ELR (cell line): ENCODE measurements at regions not wholly inside any gene's neighbourhood (a gene's known extent, or its start where the extent isn't known, plus 50 kb on each side); places are given as distances from the start of the nearest gene placed in this dataset.
A peak's percentile ranks its signal among the peaks of the same experiment; 100 is the strongest.

Experiments used
- DNase-seq: peaks from one replicate; pipeline ENCODE4 v3.0.0-alpha.2; 2015; ENCODE audit warnings: low read depth

GRCh38 chr3:147015334-147015733, 391.0 kb downstream of the ZIC4 start:
- DNase-seq: no peak

- no peak for DNase-seq
Observed at GRCh38 chr3:147008886-147009285, 397.5 kb downstream of the ZIC4 start.

- DNase-seq: no peak
Observed at GRCh38 chr3:147008458-147008857, 397.9 kb downstream of the ZIC4 start.

- peak; percentile 21 for DNase-seq
Observed at GRCh38 chr3:147007736-147008245, 398.6 kb downstream of the ZIC4 start.

GRCh38 chr3:147002721-147003120, 397.6 kb upstream of the PLSCR5 start:
- no peak for DNase-seq

- DNase-seq: no peak
Observed at GRCh38 chr3:147000274-147000673, 395.1 kb upstream of the PLSCR5 start.

GRCh38 chr3:146991907-146992306, 386.8 kb upstream of the PLSCR5 start:
- DNase-seq: no peak

GRCh38 chr3:146975476-146975875, 370.3 kb upstream of the PLSCR5 start:
- no peak for DNase-seq

- no peak for DNase-seq
Observed at GRCh38 chr3:146975032-146975431, 369.9 kb upstream of the PLSCR5 start.

GRCh38 chr3:146974001-146974400, 368.9 kb upstream of the PLSCR5 start:
- DNase-seq: no peak

- DNase-seq: peak; percentile 46
Observed at GRCh38 chr3:146972726-146973125, 367.6 kb upstream of the PLSCR5 start.

GRCh38 chr3:146970236-146970635, 365.1 kb upstream of the PLSCR5 start:
- no peak for DNase-seq

GRCh38 chr3:146969356-146969755, 364.2 kb upstream of the PLSCR5 start:
- peak; percentile 15 for DNase-seq

GRCh38 chr3:146968204-146968651, 363.1 kb upstream of the PLSCR5 start:
- peak; percentile 92 for DNase-seq

GRCh38 chr3:146967783-146968182, 362.6 kb upstream of the PLSCR5 start:
- DNase-seq: no peak

GRCh38 chr3:146966124-146966523, 361.0 kb upstream of the PLSCR5 start:
- DNase-seq: no peak

- DNase-seq: no peak
Observed at GRCh38 chr3:146953511-146953981, 348.4 kb upstream of the PLSCR5 start.

GRCh38 chr3:146948985-146949384, 343.8 kb upstream of the PLSCR5 start:
- DNase-seq: no peak

- no peak for DNase-seq
Observed at GRCh38 chr3:146948186-146948585, 343.0 kb upstream of the PLSCR5 start.

- DNase-seq: no peak
Observed at GRCh38 chr3:146929696-146930095, 324.6 kb upstream of the PLSCR5 start.

GRCh38 chr3:146928421-146929059, 323.4 kb upstream of the PLSCR5 start:
- no peak for DNase-seq

GRCh38 chr3:146921693-146922092, 316.5 kb upstream of the PLSCR5 start:
- no peak for DNase-seq

GRCh38 chr3:146914409-146914808, 309.3 kb upstream of the PLSCR5 start:
- no peak for DNase-seq
